ENCODE measurements at regions not wholly inside any gene's neighbourhood (a gene's known extent, or its start where the extent isn't known, plus 50 kb on each side); places are given as distances from the start of the nearest gene placed in this dataset.

- CTCF ChIA-PET = no interaction called here
- Histone ChIP-seq H3K4me3 (replicated peaks in 1 of 3; ENCODE audit: insufficient read depth in 1 of 3, low read depth in 1 of 3, low read length in 3 of 3) (no peak overlapping the region), H3K27me3 (ENCODE audit: control insufficient read depth in 2 of 2, insufficient read depth in 2 of 2, low read length in 2 of 2) (no peaks in the 10 kb centered on the region), H2AFZ (ENCODE audit: low read depth, low read length) (no peak overlapping the region), H3K9me3 (replicated peaks; ENCODE audit: control insufficient read depth, insufficient read depth, low read length) (no peaks in the 10 kb centered on the region), H3K4me1 (ENCODE audit: control insufficient read depth, extremely low read depth, insufficient read depth, low read length) (no peaks in the 10 kb centered on the region), H4K20me1 (replicated peaks; ENCODE audit: control insufficient read depth, extremely low read depth, insufficient read depth, low read length) (no peaks in the 10 kb centered on the region), H3K9me1 (replicated peaks; ENCODE audit: control insufficient read depth, extremely low read depth, insufficient read depth, low read length) (no peaks in the 10 kb centered on the region), H3K79me2 (ENCODE audit: control insufficient read depth, insufficient read depth, low read length) (no peaks in the 10 kb centered on the region), H3K27ac (ENCODE audit: insufficient read depth, low read depth, low read length) (no peak overlapping the region), H3K9ac (replicated peaks; ENCODE audit: extremely low read depth, insufficient read depth, low read length) (no peak overlapping the region), H3K36me3 (ENCODE audit: control insufficient read depth in 2 of 2, extremely low read depth in 1 of 2, insufficient read depth in 2 of 2, low read length in 2 of 2) (no peaks in the 10 kb centered on the region), H3K4me2 (ENCODE audit: insufficient read depth, low read length) (no peak overlapping the region)
- POLR2A ChIA-PET = no interaction called here
- no peak for TF ChIP-seq FOS (IDR thresholded peaks at IDR 0.05; ENCODE audit: borderline replicate concordance, insufficient read depth, low read length)
- no peak for TF ChIP-seq JUN (IDR thresholded peaks at IDR 0.05; ENCODE audit: borderline replicate concordance, insufficient read depth, insufficient read length, low read depth)
- no peak for TF ChIP-seq GATA2 (IDR thresholded peaks at IDR 0.05; ENCODE audit: insufficient read depth, insufficient read length, low read depth, low read length)
- TF ChIP-seq EZH2 (IDR thresholded peaks at IDR 0.05; ENCODE audit: borderline replicate concordance, low read depth, low read length, severe bottlenecking) = no peak
- no peak for TF ChIP-seq CTCF (IDR thresholded peaks at IDR 0.05; ENCODE audit: extremely low read depth in 1 of 2, insufficient read depth in 1 of 2, low read depth in 1 of 2, low read length in 2 of 2)
- no TSS peak for BruUV-seq (replicated peaks)
- intact Hi-C loops (cut with micrococcal nuclease) (no loop called here), dilution Hi-C loops (cut with MboI; ENCODE audit: extremely low pct_ligation_motif_present, low sequenced_read_pairs) (no loop called here)
- no peak for FAIRE-seq
- DNase-seq (ENCODE audit: low read depth, low spot score) = no peak
These were observed 1242.3 kb upstream of the CELF4 start for GRCh38 chr18:38807915-38808314.

GRCh38 chr18:38805256-38805655 is 1239.7 kb upstream of the CELF4 start:
- no peak for TF ChIP-seq CTCF (IDR thresholded peaks at IDR 0.05; ENCODE audit: extremely low read depth in 1 of 2, insufficient read depth in 1 of 2, low read depth in 1 of 2, low read length in 2 of 2)
- no peak for TF ChIP-seq MYC (IDR thresholded peaks at IDR 0.05; ENCODE audit: low read depth, low read length)
- no peak for TF ChIP-seq EZH2 (IDR thresholded peaks at IDR 0.05; ENCODE audit: borderline replicate concordance, low read depth, low read length, severe bottlenecking)
- TF ChIP-seq MAX (IDR thresholded peaks at IDR 0.05; ENCODE audit: insufficient read depth, insufficient read length) = no peak
- no peak for TF ChIP-seq GATA2 (IDR thresholded peaks at IDR 0.05; ENCODE audit: insufficient read depth, insufficient read length, low read depth, low read length)
- no peak for TF ChIP-seq JUN (IDR thresholded peaks at IDR 0.05; ENCODE audit: borderline replicate concordance, insufficient read depth, insufficient read length, low read depth)
- TF ChIP-seq FOS (IDR thresholded peaks at IDR 0.05; ENCODE audit: borderline replicate concordance, insufficient read depth, low read length) = no peak
- TF ChIP-seq POLR2AphosphoS5 (IDR thresholded peaks at IDR 0.05; ENCODE audit: insufficient read depth, low read depth, low read length) = no peak
- TF ChIP-seq POLR2A (IDR thresholded peaks at IDR 0.05; ENCODE audit: low read depth, low read length) = no peak
- intact Hi-C loops (cut with micrococcal nuclease) = no loop called here
- no TSS peak for BruUV-seq (replicated peaks)
- Histone ChIP-seq H3K36me3 (ENCODE audit: control insufficient read depth in 2 of 2, extremely low read depth in 1 of 2, insufficient read depth in 2 of 2, low read length in 2 of 2) (no peaks in the 10 kb centered on the region), H3K27me3 (ENCODE audit: control insufficient read depth in 2 of 2, insufficient read depth in 2 of 2, low read length in 2 of 2) (no peaks in the 10 kb centered on the region), H3K9ac (replicated peaks; ENCODE audit: extremely low read depth, insufficient read depth, low read length) (no peak overlapping the region), H2AFZ (ENCODE audit: low read depth, low read length) (no peak overlapping the region), H3K79me2 (ENCODE audit: control insufficient read depth, insufficient read depth, low read length) (no peaks in the 10 kb centered on the region), H3K9me1 (replicated peaks; ENCODE audit: control insufficient read depth, extremely low read depth, insufficient read depth, low read length) (no peaks in the 10 kb centered on the region), H3K4me3 (replicated peaks in 1 of 3; ENCODE audit: insufficient read depth in 1 of 3, low read depth in 1 of 3, low read length in 3 of 3) (no peak overlapping the region), H3K9me3 (replicated peaks; ENCODE audit: control insufficient read depth, insufficient read depth, low read length) (no peaks in the 10 kb centered on the region), H3K27ac (ENCODE audit: insufficient read depth, low read depth, low read length) (no peak overlapping the region), H3K4me2 (ENCODE audit: insufficient read depth, low read length) (no peak overlapping the region), H3K4me1 (ENCODE audit: control insufficient read depth, extremely low read depth, insufficient read depth, low read length) (no peaks in the 10 kb centered on the region), H4K20me1 (replicated peaks; ENCODE audit: control insufficient read depth, extremely low read depth, insufficient read depth, low read length) (no peaks in the 10 kb centered on the region)
- no peak for DNase-seq (ENCODE audit: low read depth, low spot score)
- dilution Hi-C loops (cut with MboI; ENCODE audit: extremely low pct_ligation_motif_present, low sequenced_read_pairs) = no loop called here
- POLR2A ChIA-PET = no interaction called here
- no peak for FAIRE-seq
- CTCF ChIA-PET = no interaction called here

All from endothelial cell of umbilical vein (primary cell).